HepG2 (cell line): ENCODE measurements at regions not wholly inside any gene's neighbourhood (a gene's known extent, or its start where the extent isn't known, plus 50 kb on each side); places are given as distances from the start of the nearest gene placed in this dataset.

Experiments used
- ATAC-seq: fragments of 200-7000 bp; cut with Tn5 transposase; 3 replicates; pipeline ENCODE4 v1.9.1; 2020; ENCODE audit warnings: mild to moderate bottlenecking, moderate library complexity
- BruUV-seq: library from RNA; stranded (reverse); fragments of 400-500 nt; replicated peaks from 2 replicates; lab custom pipeline; 2021; lab: Mats Ljungman, UMichigan
- CTCF ChIA-PET: fragments of 300-600 bp; formaldehyde crosslinking; extraction: SDS; loops from one replicate; lab custom pipeline; 2021; ENCODE audit warnings: low total read pairs, inconsistent platforms, low intra/inter-chr PET ratio; lab: Yijun Ruan, JAX
- POLR2A ChIA-PET: fragments of 350-600 bp; sonication (Branson Sonifier 250); formaldehyde crosslinking; loops from one replicate; lab custom pipeline; 2020; ENCODE audit warnings: antibody characterized with exemption, inconsistent platforms; lab: Yijun Ruan, JAX
- DNase-seq: peaks from one replicate; pipeline ENCODE4 v3.0.0-alpha.2; 2015; ENCODE audit warnings: low spot score
- FAIRE-seq: peaks from 3 replicates; lab custom pipeline; 2011; peaks lifted over from hg19 to GRCh38; lab: Jason Lieb, UNC
- H2AFZ ChIP-seq: one replicate; pipeline ENCODE4 v1.6.1; 2011; ENCODE audit warnings: low read length, inconsistent platforms
- H3K27ac ChIP-seq: fragments of 300-600 bp; 3 replicates; pipeline ENCODE4 v1.8.0; 2011; ENCODE audit warnings: mixed run types, mild to moderate bottlenecking, mixed read lengths, low read length, inconsistent platforms; ENCODE audit not compliant: insufficient read depth; ENCODE audit errors: extremely low read length
- H3K27me3 ChIP-seq, 2 experiments: fragments of 200-600 bp in 1 of 2; 2 replicates in 1 of 2; 3 replicates in 1 of 2; pipeline versions ENCODE4 v1.6.0 to v1.8.0; 2011; ENCODE audit warnings: low read length in 2 of 2, mild to moderate bottlenecking in 2 of 2, moderate library complexity in 2 of 2, inconsistent platforms in 1 of 2; ENCODE audit not compliant: insufficient read depth in 2 of 2, control insufficient read depth in 1 of 2
- H3K36me3 ChIP-seq, 2 experiments: fragments of 200-600 bp in 1 of 2; replicated peaks in 1 of 2; 2 replicates in 1 of 2; 3 replicates in 1 of 2; pipeline versions ENCODE4 v1.5.1 to v1.8.0; 2011; ENCODE audit warnings: low read length in 2 of 2, inconsistent platforms in 1 of 2; ENCODE audit not compliant: insufficient read depth in 2 of 2, control insufficient read depth in 1 of 2
- H3K4me1 ChIP-seq: 2 replicates; pipeline ENCODE4 v1.5.1; 2012; ENCODE audit warnings: low read length, inconsistent platforms; ENCODE audit not compliant: insufficient read depth
- H3K4me2 ChIP-seq: 2 replicates; pipeline ENCODE4 v1.6.0; 2011; ENCODE audit warnings: low read depth, low read length, inconsistent platforms
- H3K4me3 ChIP-seq, 3 experiments: fragments of 200-600 bp in 1 of 3; sonication (generic), shearing (Covaris generic) in 1 of 3; replicated peaks in 1 of 3; 2 replicates each; pipeline ENCODE4 v1.5.1; 2011 to 2016; ENCODE audit warnings: low read length in 3 of 3, inconsistent platforms in 2 of 3, low read depth in 2 of 3, mild to moderate bottlenecking in 2 of 3, control low read depth in 1 of 3, mixed read lengths in 1 of 3; ENCODE audit not compliant: insufficient read depth in 1 of 3
- H3K79me2 ChIP-seq: one replicate; pipeline ENCODE4 v1.6.1; 2011; ENCODE audit warnings: low read length, inconsistent platforms; ENCODE audit not compliant: insufficient read depth
- H3K9ac ChIP-seq: 2 replicates; pipeline ENCODE4 v1.6.0; 2011; ENCODE audit warnings: mild to moderate bottlenecking, low read depth, low read length, inconsistent platforms; ENCODE audit not compliant: insufficient read depth
- H3K9me3 ChIP-seq: 2 replicates; pipeline ENCODE4 v1.5.1; 2012; ENCODE audit warnings: mild to moderate bottlenecking, low read length
- H4K20me1 ChIP-seq: 2 replicates; pipeline ENCODE4 v1.6.0; 2011; ENCODE audit warnings: inconsistent platforms, mild to moderate bottlenecking, low read length, moderate library complexity; ENCODE audit not compliant: insufficient read depth
- BCL6 ChIP-seq: IDR thresholded peaks from 2 replicates; pipeline ENCODE4 v1.6.1; 2016; ENCODE audit warnings: missing genetic modification reagents, missing compliant biosample characterization
- CEBPB ChIP-seq: IDR thresholded peaks from 2 replicates; pipeline ENCODE4 v1.6.1; 2011; ENCODE audit warnings: low read depth, low read length, improper control_type of control experiment, borderline replicate concordance
- E2F1 ChIP-seq: sonication (generic); formaldehyde crosslinking; IDR thresholded peaks from 2 replicates; pipeline ENCODE4 v1.5.0; 2020; ENCODE audit warnings: missing genetic modification reagents
- FOXP1 ChIP-seq, 2 experiments: fragments of 450-650 bp in 1 of 2; IDR thresholded peaks; 2 replicates each; pipeline ENCODE4 v1.6.1; 2017 to 2018; ENCODE audit warnings: antibody characterized with exemption in 1 of 2
- HNF4A ChIP-seq: sonication (generic); formaldehyde crosslinking; IDR thresholded peaks from 2 replicates; pipeline ENCODE4 v1.4.0; 2020; ENCODE audit warnings: missing genetic modification reagents
- SRF ChIP-seq: IDR thresholded peaks from 2 replicates; pipeline ENCODE4 v1.6.1; 2011; ENCODE audit warnings: mild to moderate bottlenecking, low read depth, low read length, moderate library complexity
- ZNF12 ChIP-seq: sonication (generic); formaldehyde crosslinking; IDR thresholded peaks from 2 replicates; pipeline ENCODE4 v1.5.0; 2020; ENCODE audit warnings: missing genetic modification reagents
- ZNF703 ChIP-seq: sonication (generic); formaldehyde crosslinking; IDR thresholded peaks from 2 replicates; pipeline ENCODE4 v1.5.1; 2020; ENCODE audit warnings: missing genetic modification reagents, mild to moderate bottlenecking, moderate library complexity, borderline replicate concordance
- WGBS: methylation state at CpG from one replicate; pipeline ENCODE4 v1.1.6; 2017; ENCODE audit warnings: low lambda C conversion rate; 5-methylcytosine and 5-hydroxymethylcytosine counted together
- in situ Hi-C: cut with HindIII; loops from 2 replicates; pipeline ENCODE4 v1.10.0; 2017; ENCODE audit warnings: low pct_unique_long_range_greater_than_20kb; ENCODE audit not compliant: extremely low pct_ligation_motif_present
- intact Hi-C: fragments of 100-400 bp; cut with micrococcal nuclease; formaldehyde crosslinking; loops from one replicate; pipeline ENCODE4 v1.10.0; 2022; ENCODE audit not compliant: unreplicated experiment

- H3K27me3 ChIP-seq: peaks cover 0 to 22% of the 10 kb centered on the region in 2 experiments; a peak in 3 of 5 replicates
- H3K79me2 ChIP-seq: no peaks in the 10 kb centered on the region
- H3K9me3 ChIP-seq: no peaks in the 10 kb centered on the region
- H3K4me1 ChIP-seq: peaks cover 19% of the 10 kb centered on the region
- peak; percentile 74 for ATAC-seq
- CTCF ChIA-PET: no interaction called here
- H2AFZ ChIP-seq: no peak overlapping the region
- H4K20me1 ChIP-seq: no peaks in the 10 kb centered on the region
- H3K4me3 ChIP-seq: no peak overlapping the region
- in situ Hi-C loops: no loop called here
- TF ChIP-seq FOXP1 (IDR thresholded peaks at IDR 0.05): no peak
- 0 out of 2 replicates have a peak, but pooled peaks have one; percentile 31 for TF ChIP-seq FOXP1 (CRISPR knock-in tag; IDR thresholded peaks at IDR 0.05)
- no peak for TF ChIP-seq ZNF703 (CRISPR knock-in tag)
- peak; percentile 76; the same call in 1 of the 2 replicates for TF ChIP-seq SRF
- TF ChIP-seq CEBPB: peak; percentile 1; the same call in 1 of the 2 replicates
- no peak for TF ChIP-seq E2F1 (CRISPR knock-in tag)
- TF ChIP-seq ZNF12 (CRISPR knock-in tag): no peak
- 0 out of 2 replicates have a peak, but pooled peaks have one; percentile 21 for TF ChIP-seq BCL6 (CRISPR knock-in tag)
- TF ChIP-seq HNF4A: 0 out of 2 replicates have a peak, but pooled peaks have one; percentile 15
- TF ChIP-seq, all 625 proteins: peak for 5
- no peak overlapping the region for H3K27ac ChIP-seq
- H3K9ac ChIP-seq: no peak overlapping the region
- DNase-seq: peak; percentile 20
- no TSS peak for BruUV-seq
- FAIRE-seq: no peak
- H3K36me3 ChIP-seq: no peaks in the 10 kb centered on the region
- H3K4me2 ChIP-seq: no peak overlapping the region
- WGBS: 24% methylated on average over 10 of the region's 12 CpGs
- intact Hi-C loops: no loop called here
- POLR2A ChIA-PET: no interaction called here
These were observed 107.0 kb upstream of the C1QTNF9B start for GRCh38 chr13:24004142-24004899.
